Breast epithelium (tissue), 3 donors: ENCODE measurements at regions not wholly inside any gene's neighbourhood (a gene's known extent, or its start where the extent isn't known, plus 50 kb on each side); places are given as distances from the start of the nearest gene placed in this dataset.

ENCODE experiments used
- CTCF ChIP-seq, 3 donors: fragments of 450-650 bp; IDR thresholded peaks; one replicate each; pipeline ENCODE4 v1.5.1; 2016 to 2017; ENCODE audit warnings: antibody characterized with exemption in 3 of 3, mild to moderate bottlenecking in 3 of 3, moderate library complexity in 3 of 3
- POLR2AphosphoS5 ChIP-seq, 3 donors: sonication (generic); formaldehyde crosslinking; IDR thresholded peaks; one replicate each; pipeline ENCODE4 v1.6.1; 2017; ENCODE audit warnings: antibody characterized with exemption in 3 of 3

DNA sequence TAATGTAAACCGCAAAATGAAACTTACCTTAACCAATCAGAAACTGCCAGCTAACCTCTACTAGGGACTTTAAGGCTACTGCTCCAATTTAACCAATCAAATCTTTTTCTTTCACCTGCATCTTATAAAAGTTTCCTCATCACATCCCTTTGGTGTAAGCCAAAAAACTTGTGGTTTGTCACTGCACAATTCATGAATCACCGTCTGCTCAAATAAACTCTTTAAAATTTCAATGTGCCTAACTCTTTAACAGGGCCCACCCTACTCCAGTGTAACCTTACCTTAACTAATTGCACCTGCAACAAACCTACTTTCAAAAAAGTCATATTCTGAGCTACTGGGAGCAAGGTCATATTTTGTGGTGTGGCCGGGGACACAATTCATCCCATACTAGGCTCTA is 172.2 kb upstream of the GRAMD2B start:
- TF ChIP-seq POLR2AphosphoS5 (IDR thresholded peaks at IDR 0.05) (no peak), CTCF (IDR thresholded peaks at IDR 0.05) (no peak)
